AG04449 (cell line): ENCODE measurements at regions not wholly inside any gene's neighbourhood (a gene's known extent, or its start where the extent isn't known, plus 50 kb on each side); places are given as distances from the start of the nearest gene placed in this dataset.

Experiments used
- CTCF ChIA-PET: fragments of 350-600 bp; formaldehyde crosslinking; extraction: SDS; loops from one replicate; lab custom pipeline; 2021; ENCODE audit warnings: antibody characterized with exemption; lab: Yijun Ruan, JAX
- POLR2A ChIA-PET: fragments of 400-600, 350-600 bp; formaldehyde crosslinking; extraction: SDS; loops from one replicate; lab custom pipeline; 2020; ENCODE audit warnings: antibody characterized with exemption, inconsistent platforms; lab: Yijun Ruan, JAX
- DNase-seq: peaks from one replicate; pipeline ENCODE4 v3.0.0-alpha.2; 2010; ENCODE audit warnings: low read depth, low spot score
- H3K4me3 ChIP-seq: 2 replicates; pipeline ENCODE4 v1.5.1; 2011; ENCODE audit warnings: low read depth, mild to moderate bottlenecking, control low read depth, low read length
- TF ChIP-seq, protein P1 (sequence below): IDR thresholded peaks from one replicate; pipeline ENCODE4 v1.5.1; 2011; ENCODE audit warnings: mild to moderate bottlenecking, moderate library complexity, low read length, control low read depth, inconsistent platforms; ENCODE audit not compliant: insufficient read depth; ENCODE audit errors: missing control alignments

DNA sequence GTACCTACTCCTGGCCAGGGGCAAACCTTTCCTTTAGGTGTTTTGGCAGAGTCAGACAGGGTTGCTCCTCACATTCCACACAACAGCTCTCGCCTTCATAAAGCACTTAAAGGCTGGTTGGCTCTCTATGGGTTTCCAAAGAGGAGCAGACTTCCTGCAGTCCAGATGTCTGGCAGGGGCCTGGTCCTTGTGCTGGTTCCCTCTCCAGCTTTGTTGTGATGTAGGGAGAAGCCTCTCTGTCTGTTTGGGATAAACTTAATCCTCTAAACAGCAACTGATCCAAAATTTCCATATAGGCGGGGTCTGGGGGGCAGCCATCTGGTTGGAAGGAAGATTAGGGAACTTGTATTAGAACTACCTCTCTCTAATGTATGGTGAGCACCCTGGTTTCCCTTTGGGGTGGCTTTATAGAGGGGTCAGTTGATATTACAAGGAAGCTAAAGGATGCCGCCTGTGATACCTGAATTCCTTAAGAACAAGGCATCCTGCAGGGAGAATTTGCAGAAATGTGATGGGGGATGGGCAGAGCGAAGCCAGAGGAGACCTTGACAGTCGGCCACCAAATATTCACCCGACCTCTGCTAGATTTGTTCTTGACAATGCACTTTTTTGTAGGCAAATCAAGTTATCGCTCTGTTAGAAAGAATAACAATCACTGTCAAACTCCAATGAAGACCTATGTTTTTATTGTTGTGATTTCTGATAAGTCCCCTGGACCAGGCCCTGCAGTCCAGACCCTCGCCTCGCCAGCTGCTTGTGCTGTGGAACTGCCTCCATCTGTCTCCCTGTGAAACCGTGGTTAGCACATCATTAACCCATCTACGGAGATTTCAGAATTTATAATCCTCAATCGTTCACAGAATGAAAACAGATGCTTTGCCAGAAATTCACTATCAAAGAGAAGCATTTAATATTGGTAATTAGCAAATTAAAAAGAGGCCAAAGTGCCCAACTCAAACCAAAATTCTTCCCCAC, 94.0 kb upstream of the RALGAPA2 start:
- DNase-seq = no peak
- ChIA-PET CTCF (no interaction called here), POLR2A (no interaction called here)
- TF ChIP-seq, protein P1, sequence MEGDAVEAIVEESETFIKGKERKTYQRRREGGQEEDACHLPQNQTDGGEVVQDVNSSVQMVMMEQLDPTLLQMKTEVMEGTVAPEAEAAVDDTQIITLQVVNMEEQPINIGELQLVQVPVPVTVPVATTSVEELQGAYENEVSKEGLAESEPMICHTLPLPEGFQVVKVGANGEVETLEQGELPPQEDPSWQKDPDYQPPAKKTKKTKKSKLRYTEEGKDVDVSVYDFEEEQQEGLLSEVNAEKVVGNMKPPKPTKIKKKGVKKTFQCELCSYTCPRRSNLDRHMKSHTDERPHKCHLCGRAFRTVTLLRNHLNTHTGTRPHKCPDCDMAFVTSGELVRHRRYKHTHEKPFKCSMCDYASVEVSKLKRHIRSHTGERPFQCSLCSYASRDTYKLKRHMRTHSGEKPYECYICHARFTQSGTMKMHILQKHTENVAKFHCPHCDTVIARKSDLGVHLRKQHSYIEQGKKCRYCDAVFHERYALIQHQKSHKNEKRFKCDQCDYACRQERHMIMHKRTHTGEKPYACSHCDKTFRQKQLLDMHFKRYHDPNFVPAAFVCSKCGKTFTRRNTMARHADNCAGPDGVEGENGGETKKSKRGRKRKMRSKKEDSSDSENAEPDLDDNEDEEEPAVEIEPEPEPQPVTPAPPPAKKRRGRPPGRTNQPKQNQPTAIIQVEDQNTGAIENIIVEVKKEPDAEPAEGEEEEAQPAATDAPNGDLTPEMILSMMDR = no peak
- no peak overlapping the region for H3K4me3 ChIP-seq

DNA sequence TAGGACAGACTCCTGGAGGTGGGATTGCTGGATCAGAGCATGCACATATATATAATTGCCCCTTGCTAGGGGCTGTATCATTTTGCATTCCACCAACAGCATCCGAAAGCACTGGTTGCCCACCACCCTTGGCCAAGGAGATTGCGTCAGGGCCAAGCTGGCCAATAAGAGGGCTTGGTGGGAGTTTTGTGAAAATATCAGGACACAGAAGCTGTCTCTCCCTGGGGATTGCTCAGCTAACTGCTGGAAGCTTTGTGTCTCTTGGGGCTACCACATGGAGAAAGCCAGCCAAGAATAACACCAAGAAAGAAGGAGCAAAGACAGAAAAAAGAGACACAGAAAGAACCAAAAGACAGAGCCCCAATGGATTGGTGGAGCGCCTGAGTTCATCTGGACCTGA, 90.6 kb upstream of the RALGAPA2 start:
- CTCF ChIA-PET = no interaction called here
- POLR2A ChIA-PET = no interaction called here
- DNase-seq = no peak
- TF ChIP-seq, protein P1 = no peak
- no peak overlapping the region for H3K4me3 ChIP-seq

DNA sequence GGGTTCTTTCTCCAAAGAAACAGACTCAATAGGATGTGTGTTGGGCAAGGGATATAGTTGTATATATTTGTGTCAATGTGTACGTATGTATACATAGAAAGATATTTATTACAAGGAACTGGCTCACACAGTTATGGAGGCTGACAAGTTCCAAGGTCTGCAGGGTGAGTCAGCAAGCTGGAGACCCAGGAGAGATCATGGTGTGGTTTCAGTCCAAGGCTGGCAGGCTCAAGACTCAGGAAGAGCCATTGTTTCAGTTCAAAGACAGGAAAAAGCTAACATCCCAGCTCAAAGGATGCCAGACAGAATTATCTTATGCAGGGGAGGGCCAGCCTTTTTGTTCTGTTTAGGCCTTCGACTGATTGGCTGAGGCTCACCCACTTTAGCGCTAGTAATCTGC, 89.9 kb upstream of the RALGAPA2 start:
- DNase-seq = no peak
- ChIA-PET POLR2A (no interaction called here), CTCF (no interaction called here)
- no peak overlapping the region for H3K4me3 ChIP-seq
- TF ChIP-seq, protein P1 = no peak

DNA sequence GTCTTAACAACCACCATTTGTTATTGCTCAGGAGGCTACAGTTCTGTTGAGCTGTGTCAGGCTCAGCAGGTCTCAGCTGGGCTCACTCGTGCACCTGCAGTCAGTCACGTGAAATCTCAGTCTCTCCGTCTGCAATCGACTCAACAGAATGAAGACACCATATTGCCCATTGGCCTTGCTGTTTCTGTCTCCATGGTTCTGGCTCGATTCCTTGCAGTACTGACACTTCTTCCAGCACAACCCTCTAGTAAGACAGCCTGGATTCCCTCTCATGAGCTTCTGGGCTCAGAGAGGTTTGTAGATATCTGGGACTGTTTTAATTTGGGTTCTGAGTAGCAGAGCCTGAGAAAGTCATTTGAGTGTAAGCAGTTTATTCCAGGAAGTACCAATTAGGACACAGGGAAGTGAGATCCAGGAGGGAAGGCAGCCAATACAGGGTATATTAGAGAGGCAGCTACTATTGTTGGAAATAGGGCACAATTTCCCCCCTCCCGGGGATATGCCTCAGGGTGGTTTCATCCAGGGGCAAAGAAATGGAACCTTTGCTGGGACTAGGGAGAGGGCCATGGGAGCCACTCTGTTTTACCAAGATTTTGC, 87.4 kb upstream of the RALGAPA2 start:
- no peak for DNase-seq
- TF ChIP-seq, protein P1 = no peak
- no peak overlapping the region for H3K4me3 ChIP-seq
- POLR2A ChIA-PET = no interaction called here
- CTCF ChIA-PET = no interaction called here

DNA sequence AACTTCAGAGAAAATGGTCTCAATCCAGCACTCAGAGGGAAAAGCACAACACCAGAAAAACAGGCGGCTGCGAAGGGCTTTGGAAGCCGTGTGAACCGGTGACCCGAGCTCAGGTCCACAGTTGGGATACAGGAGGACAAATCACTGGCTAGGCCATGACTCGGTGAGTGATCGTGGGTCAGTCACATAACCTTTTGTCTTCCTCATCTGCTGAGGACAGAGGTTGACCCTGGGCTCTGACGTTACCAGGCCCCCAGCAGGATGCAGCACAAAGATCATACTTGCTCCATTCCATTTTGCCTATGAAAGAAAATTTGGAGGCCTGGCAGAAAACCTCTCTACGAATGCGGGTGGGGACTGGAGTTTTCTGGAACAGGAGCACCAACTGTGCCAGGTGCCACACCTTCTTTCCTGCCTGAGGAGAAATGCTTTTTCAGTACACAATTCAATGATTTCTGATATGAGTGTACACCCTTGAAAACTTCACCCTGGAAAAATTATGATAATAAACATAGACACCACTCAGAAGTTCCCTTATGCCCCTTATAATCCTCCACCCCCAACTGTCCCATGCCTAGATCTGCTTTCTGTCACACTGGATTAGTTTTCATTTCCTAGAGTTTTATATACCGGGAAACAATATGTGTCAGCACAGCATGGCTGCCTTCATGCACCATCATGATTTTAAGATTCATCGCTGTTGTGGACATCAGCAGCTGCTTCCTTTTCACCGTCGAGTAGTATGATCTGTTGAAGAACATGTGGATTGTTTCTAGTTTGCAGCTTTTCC, 85.3 kb upstream of the RALGAPA2 start:
- no peak overlapping the region for H3K4me3 ChIP-seq
- no peak for DNase-seq
- TF ChIP-seq, protein P1 = no peak
- CTCF ChIA-PET = no interaction called here
- POLR2A ChIA-PET = no interaction called here
